ENCODE measurements at regions not wholly inside any gene's neighbourhood (a gene's known extent, or its start where the extent isn't known, plus 50 kb on each side); places are given as distances from the start of the nearest gene placed in this dataset.

DNA sequence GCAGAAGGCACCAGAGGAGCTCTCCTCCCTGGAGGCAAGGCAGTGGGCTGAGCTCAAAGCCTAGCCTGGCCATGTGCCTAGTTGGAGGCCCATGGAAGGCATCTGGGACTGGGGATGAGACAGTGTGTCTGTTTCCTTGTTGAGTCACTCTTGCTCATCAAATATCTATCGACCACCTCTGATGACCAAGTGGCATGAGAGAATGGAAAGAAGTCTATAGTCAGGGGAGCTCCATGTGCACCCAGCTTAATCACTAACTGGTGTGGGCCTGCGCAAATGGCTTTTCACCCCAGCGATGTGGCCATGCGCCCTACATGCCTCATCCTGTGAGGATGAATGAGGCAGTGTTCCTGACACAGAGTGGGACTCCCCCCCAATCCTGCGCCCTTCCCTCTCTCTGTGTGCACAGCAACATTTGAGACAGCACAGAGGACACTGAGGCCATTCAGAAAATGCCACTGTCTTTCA lies 229.9 kb downstream of the RPS24 start:
- TF ChIP-seq POLR2A (IDR thresholded peaks at IDR 0.05) (no peak), CTCF (IDR thresholded peaks at IDR 0.05) (no peak)

Data from thyroid gland (tissue), 4 donors.